BJ (cell line): ENCODE measurements at regions not wholly inside any gene's neighbourhood (a gene's known extent, or its start where the extent isn't known, plus 50 kb on each side); places are given as distances from the start of the nearest gene placed in this dataset.

Source experiments
- CTCF ChIA-PET: fragments of 350-600 bp; formaldehyde crosslinking; extraction: SDS; loops from one replicate; lab custom pipeline; 2021; ENCODE audit warnings: antibody characterized with exemption, inconsistent platforms; lab: Yijun Ruan, JAX
- POLR2A ChIA-PET: fragments of 300-600 bp; sonication (Branson Sonifier 250); formaldehyde crosslinking; extraction: SDS; loops from one replicate; lab custom pipeline; 2021; ENCODE audit warnings: antibody characterized with exemption; lab: Charles Lee
- DNase-seq: peaks from one replicate; pipeline ENCODE4 v3.0.0-alpha.2; 2011; ENCODE audit warnings: low read depth
- H3K27me3 ChIP-seq: 2 replicates; pipeline ENCODE4 v1.6.0; 2011; ENCODE audit warnings: low read length; ENCODE audit not compliant: control insufficient read depth, insufficient read depth
- H3K36me3 ChIP-seq: 2 replicates; pipeline ENCODE4 v1.5.1; 2011; ENCODE audit warnings: low read length; ENCODE audit not compliant: control insufficient read depth, insufficient read depth
- H3K4me3 ChIP-seq: 2 replicates; pipeline ENCODE4 v1.5.1; 2011; ENCODE audit warnings: low read depth, mild to moderate bottlenecking, control low read depth, low read length
- CTCF ChIP-seq: IDR thresholded peaks from 2 replicates; pipeline ENCODE4 v1.5.1; 2011; ENCODE audit warnings: low read depth, mild to moderate bottlenecking, control low read depth, inconsistent platforms, low read length, moderate library complexity; ENCODE audit not compliant: insufficient read depth

GRCh38 chr14:27164139-27164538 is 566.3 kb upstream of the NOVA1 start:
- ChIA-PET CTCF (no interaction called here), POLR2A (no interaction called here)
- no peak for TF ChIP-seq CTCF
- Histone ChIP-seq H3K36me3 (no peaks in the 10 kb centered on the region), H3K4me3 (no peak overlapping the region), H3K27me3 (no peaks in the 10 kb centered on the region)
- DNase-seq: no peak

GRCh38 chr14:27175489-27175888 is 577.7 kb upstream of the NOVA1 start:
- DNase-seq: no peak
- CTCF ChIA-PET: no interaction called here
- POLR2A ChIA-PET: no interaction called here
- no peak for TF ChIP-seq CTCF
- Histone ChIP-seq H3K36me3 (no peaks in the 10 kb centered on the region), H3K4me3 (no peak overlapping the region), H3K27me3 (no peaks in the 10 kb centered on the region)

- TF ChIP-seq CTCF: no peak
- POLR2A ChIA-PET: no interaction called here
Measured at GRCh38 chr14:27181333-27181732, 583.5 kb upstream of the NOVA1 start.

GRCh38 chr14:27184427-27184826 is 586.6 kb upstream of the NOVA1 start:
- TF ChIP-seq CTCF: no peak
- no peaks in the 10 kb centered on the region for H3K27me3 ChIP-seq
- DNase-seq: no peak
- CTCF ChIA-PET: no interaction called here
- no peak overlapping the region for H3K4me3 ChIP-seq
- POLR2A ChIA-PET: no interaction called here
- no peaks in the 10 kb centered on the region for H3K36me3 ChIP-seq

More at GRCh38 chr14:27181333-27181732, 583.5 kb upstream of the NOVA1 start:
- H3K36me3 ChIP-seq: no peaks in the 10 kb centered on the region
- DNase-seq: no peak
- H3K27me3 ChIP-seq: no peaks in the 10 kb centered on the region
- no peak overlapping the region for H3K4me3 ChIP-seq
- CTCF ChIA-PET: no interaction called here

- ChIA-PET CTCF (interaction anchor here (0.6 kb wide), 1 partner anchor 50 kb away, joined by 5 read pairs; no protein-coding TSS in a partner anchor), POLR2A (no interaction called here)
- H3K36me3 ChIP-seq: no peaks in the 10 kb centered on the region
- no peaks in the 10 kb centered on the region for H3K27me3 ChIP-seq
- H3K4me3 ChIP-seq: no peak overlapping the region
- TF ChIP-seq CTCF: no peak
- DNase-seq: no peak
Measured at GRCh38 chr14:27186048-27186447, 588.2 kb upstream of the NOVA1 start.
